HL-60 (cell line): ENCODE measurements at regions not wholly inside any gene's neighbourhood (a gene's known extent, or its start where the extent isn't known, plus 50 kb on each side); places are given as distances from the start of the nearest gene placed in this dataset.

Source experiments
- DNase-seq, 2 experiments: peaks; one replicate each; pipeline ENCODE4 v3.0.0-alpha.2; 2010 to 2020; ENCODE audit warnings: low read depth in 1 of 2, low spot score in 1 of 2
- H3K27ac ChIP-seq: fragments of 250-450 bp; sonication (Bioruptor Pico); replicated peaks from 2 replicates; pipeline ENCODE4 v1.5.1; 2020; ENCODE audit warnings: mild to moderate bottlenecking, moderate library complexity
- H3K27me3 ChIP-seq: fragments of 250-450 bp; sonication (Bioruptor Pico); 2 replicates; pipeline ENCODE4 v1.5.1; 2021; ENCODE audit warnings: mild to moderate bottlenecking, moderate library complexity; ENCODE audit not compliant: insufficient read depth, poor library complexity, severe bottlenecking
- H3K4me3 ChIP-seq: replicated peaks from 2 replicates; pipeline ENCODE4 v1.5.1; 2011; ENCODE audit warnings: mild to moderate bottlenecking, control low read depth, low read length; ENCODE audit not compliant: insufficient read depth
- GABPA ChIP-seq: IDR thresholded peaks from 2 replicates; pipeline ENCODE4 v1.6.1; 2012; ENCODE audit warnings: low read depth
- POLR2AphosphoS5 ChIP-seq: IDR thresholded peaks from 2 replicates; pipeline ENCODE4 v1.6.1; 2012; ENCODE audit warnings: low read depth
- SPI1 ChIP-seq: IDR thresholded peaks from 2 replicates; pipeline ENCODE4 v1.6.1; 2012; ENCODE audit warnings: low read depth, mild to moderate bottlenecking, borderline replicate concordance
- TF ChIP-seq, protein P1 (sequence below): IDR thresholded peaks from one replicate; pipeline ENCODE4 v1.5.1; 2011; ENCODE audit warnings: low read length, control low read depth, inconsistent platforms; ENCODE audit not compliant: insufficient read depth
- TF ChIP-seq, protein P2 (sequence below): IDR thresholded peaks from 2 replicates; pipeline ENCODE4 v1.6.1; 2012; ENCODE audit warnings: low read depth; ENCODE audit not compliant: insufficient replicate concordance

DNA sequence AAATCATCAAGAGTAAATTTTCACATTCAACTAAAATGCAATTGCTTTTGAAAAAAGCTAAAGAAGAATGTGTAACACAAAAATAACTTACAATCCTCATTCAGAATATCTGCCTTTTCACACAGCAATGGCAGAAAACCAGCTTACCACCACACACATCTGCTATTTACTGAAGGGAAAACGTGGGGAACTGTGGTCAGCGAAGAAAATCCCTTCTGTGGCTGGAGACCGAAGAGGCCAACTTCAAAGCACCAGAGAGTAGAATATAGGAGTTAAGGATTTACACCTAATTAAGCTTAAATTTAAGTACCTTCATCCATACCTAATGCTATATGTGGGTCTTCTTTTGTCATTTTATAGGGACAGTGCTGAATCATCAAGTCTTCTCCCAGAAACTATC is 339.6 kb downstream of the DEPDC1B start:
- Histone ChIP-seq H3K27me3 (no peaks in the 10 kb centered on the region), H3K27ac (no peak overlapping the region), H3K4me3 (no peak overlapping the region)
- DNase-seq, result no peak
- TF ChIP-seq POLR2AphosphoS5, result no peak
- TF ChIP-seq, protein P1, sequence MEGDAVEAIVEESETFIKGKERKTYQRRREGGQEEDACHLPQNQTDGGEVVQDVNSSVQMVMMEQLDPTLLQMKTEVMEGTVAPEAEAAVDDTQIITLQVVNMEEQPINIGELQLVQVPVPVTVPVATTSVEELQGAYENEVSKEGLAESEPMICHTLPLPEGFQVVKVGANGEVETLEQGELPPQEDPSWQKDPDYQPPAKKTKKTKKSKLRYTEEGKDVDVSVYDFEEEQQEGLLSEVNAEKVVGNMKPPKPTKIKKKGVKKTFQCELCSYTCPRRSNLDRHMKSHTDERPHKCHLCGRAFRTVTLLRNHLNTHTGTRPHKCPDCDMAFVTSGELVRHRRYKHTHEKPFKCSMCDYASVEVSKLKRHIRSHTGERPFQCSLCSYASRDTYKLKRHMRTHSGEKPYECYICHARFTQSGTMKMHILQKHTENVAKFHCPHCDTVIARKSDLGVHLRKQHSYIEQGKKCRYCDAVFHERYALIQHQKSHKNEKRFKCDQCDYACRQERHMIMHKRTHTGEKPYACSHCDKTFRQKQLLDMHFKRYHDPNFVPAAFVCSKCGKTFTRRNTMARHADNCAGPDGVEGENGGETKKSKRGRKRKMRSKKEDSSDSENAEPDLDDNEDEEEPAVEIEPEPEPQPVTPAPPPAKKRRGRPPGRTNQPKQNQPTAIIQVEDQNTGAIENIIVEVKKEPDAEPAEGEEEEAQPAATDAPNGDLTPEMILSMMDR, result no peak
- TF ChIP-seq GABPA, result no peak
- TF ChIP-seq, protein P2, sequence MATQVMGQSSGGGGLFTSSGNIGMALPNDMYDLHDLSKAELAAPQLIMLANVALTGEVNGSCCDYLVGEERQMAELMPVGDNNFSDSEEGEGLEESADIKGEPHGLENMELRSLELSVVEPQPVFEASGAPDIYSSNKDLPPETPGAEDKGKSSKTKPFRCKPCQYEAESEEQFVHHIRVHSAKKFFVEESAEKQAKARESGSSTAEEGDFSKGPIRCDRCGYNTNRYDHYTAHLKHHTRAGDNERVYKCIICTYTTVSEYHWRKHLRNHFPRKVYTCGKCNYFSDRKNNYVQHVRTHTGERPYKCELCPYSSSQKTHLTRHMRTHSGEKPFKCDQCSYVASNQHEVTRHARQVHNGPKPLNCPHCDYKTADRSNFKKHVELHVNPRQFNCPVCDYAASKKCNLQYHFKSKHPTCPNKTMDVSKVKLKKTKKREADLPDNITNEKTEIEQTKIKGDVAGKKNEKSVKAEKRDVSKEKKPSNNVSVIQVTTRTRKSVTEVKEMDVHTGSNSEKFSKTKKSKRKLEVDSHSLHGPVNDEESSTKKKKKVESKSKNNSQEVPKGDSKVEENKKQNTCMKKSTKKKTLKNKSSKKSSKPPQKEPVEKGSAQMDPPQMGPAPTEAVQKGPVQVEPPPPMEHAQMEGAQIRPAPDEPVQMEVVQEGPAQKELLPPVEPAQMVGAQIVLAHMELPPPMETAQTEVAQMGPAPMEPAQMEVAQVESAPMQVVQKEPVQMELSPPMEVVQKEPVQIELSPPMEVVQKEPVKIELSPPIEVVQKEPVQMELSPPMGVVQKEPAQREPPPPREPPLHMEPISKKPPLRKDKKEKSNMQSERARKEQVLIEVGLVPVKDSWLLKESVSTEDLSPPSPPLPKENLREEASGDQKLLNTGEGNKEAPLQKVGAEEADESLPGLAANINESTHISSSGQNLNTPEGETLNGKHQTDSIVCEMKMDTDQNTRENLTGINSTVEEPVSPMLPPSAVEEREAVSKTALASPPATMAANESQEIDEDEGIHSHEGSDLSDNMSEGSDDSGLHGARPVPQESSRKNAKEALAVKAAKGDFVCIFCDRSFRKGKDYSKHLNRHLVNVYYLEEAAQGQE, result no peak
- no peak for TF ChIP-seq SPI1

DNA sequence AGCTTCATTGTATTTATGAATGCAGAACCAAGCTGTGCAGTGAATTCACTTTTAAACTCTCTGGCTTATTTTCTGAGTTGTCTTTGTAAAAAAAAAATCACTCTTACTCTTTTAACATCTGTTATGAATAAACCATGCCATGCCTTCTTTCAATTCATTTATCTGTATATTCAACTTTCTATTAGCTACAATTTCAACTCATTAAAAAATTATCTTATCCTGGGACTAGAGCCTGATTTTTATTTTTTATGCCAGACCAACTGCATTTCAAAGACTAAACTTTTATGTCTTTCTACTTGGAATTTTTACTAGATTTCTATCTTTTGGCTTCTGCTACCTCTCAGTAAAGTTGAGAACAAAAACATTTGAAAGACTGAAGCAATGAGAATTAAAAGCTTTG is 342.7 kb downstream of the DEPDC1B start:
- no peak for TF ChIP-seq GABPA
- TF ChIP-seq SPI1, result no peak
- TF ChIP-seq, protein P2, result no peak
- no peak for TF ChIP-seq POLR2AphosphoS5
- TF ChIP-seq, protein P1, result no peak
- H3K27me3 ChIP-seq, result no peaks in the 10 kb centered on the region
- H3K27ac ChIP-seq, result no peak overlapping the region
- no peak for DNase-seq
- no peak overlapping the region for H3K4me3 ChIP-seq

DNA sequence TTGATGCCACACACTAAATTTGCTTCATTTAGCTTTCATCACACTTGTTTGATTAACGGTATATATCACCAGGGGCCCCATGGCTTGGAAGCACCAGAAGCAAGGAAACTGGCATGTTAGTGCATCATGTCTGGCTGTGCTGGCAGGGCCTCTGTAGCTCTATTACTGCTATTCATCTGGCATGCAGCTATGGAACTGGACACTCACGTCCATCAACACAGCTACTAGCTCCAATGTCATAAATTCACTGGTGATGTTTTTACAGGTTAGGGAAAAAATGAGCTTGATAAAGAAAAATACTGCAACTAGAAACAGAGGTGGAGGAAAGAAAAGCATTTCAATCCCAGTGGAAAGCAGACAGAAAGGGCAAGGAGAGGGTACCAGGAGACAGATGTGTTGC is 343.2 kb downstream of the DEPDC1B start:
- TF ChIP-seq POLR2AphosphoS5, result no peak
- TF ChIP-seq, protein P1, result no peak
- Histone ChIP-seq H3K27me3 (no peaks in the 10 kb centered on the region), H3K4me3 (no peak overlapping the region), H3K27ac (no peak overlapping the region)
- DNase-seq, result no peak

DNA sequence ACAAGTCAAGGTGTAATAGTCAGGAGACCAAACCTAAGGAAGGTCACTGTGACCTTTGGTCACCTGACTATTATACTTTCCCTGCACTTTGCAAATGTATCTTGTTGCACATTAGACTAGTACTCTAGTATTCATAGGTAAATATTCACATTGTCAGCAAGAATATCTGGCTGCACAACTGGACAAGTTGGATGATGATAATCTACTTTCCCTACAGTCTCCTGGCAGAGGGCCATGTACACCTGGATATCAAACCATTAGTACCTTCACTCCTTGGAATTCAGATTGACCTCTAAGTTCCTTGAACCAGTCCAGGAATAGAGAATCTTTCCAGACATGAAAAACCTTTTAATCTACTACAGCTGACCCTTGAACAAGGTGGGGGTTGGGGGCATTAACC is 344.8 kb downstream of the DEPDC1B start:
- no peak for DNase-seq
- no peaks in the 10 kb centered on the region for H3K27me3 ChIP-seq
- TF ChIP-seq, protein P2, result no peak
- TF ChIP-seq SPI1, result no peak
- no peak for TF ChIP-seq POLR2AphosphoS5
- no peak for TF ChIP-seq GABPA
- TF ChIP-seq, protein P1, result no peak
- no peak overlapping the region for H3K4me3 ChIP-seq
- no peak overlapping the region for H3K27ac ChIP-seq
